Endothelial cell of umbilical vein (primary cell): ENCODE measurements at regions not wholly inside any gene's neighbourhood (a gene's known extent, or its start where the extent isn't known, plus 50 kb on each side); places are given as distances from the start of the nearest gene placed in this dataset.

Experiments used
- BruUV-seq: library from RNA; stranded (reverse); fragments of 400-500 nt; replicated peaks from 2 replicates; lab custom pipeline; 2021; lab: Mats Ljungman, UMichigan
- CTCF ChIA-PET: fragments of 300-600, 350-600 bp; sonication (Branson Sonifier 250); formaldehyde crosslinking; loops from one replicate; lab custom pipeline; 2021; ENCODE audit warnings: antibody characterized with exemption, inconsistent platforms; lab: Charles Lee
- POLR2A ChIA-PET: fragments of 300-600, 350-600 bp; sonication (Branson Sonifier 250); formaldehyde crosslinking; loops from one replicate; lab custom pipeline; 2021; ENCODE audit warnings: antibody characterized with exemption, inconsistent platforms; lab: Charles Lee
- DNase-seq: peaks from one replicate; pipeline ENCODE4 v3.0.0-alpha.2; 2011; ENCODE audit warnings: low read depth, low spot score
- FAIRE-seq: peaks from 2 replicates; lab custom pipeline; 2011; peaks lifted over from hg19 to GRCh38; lab: Jason Lieb, UNC
- H2AFZ ChIP-seq: 2 replicates; pipeline ENCODE4 v1.6.0; 2012; ENCODE audit warnings: low read depth, low read length, control low read depth, inconsistent platforms
- H3K27ac ChIP-seq: 2 replicates; pipeline ENCODE4 v1.5.1; 2011; ENCODE audit warnings: low read depth, mild to moderate bottlenecking, control low read depth, low read length, moderate library complexity; ENCODE audit not compliant: insufficient read depth
- H3K27me3 ChIP-seq, 2 experiments: 2 replicates each; pipeline versions ENCODE4 v1.6.0 to v1.6.1; 2011; ENCODE audit warnings: low read length in 2 of 2, mixed read lengths in 1 of 2; ENCODE audit not compliant: control insufficient read depth in 2 of 2, insufficient read depth in 2 of 2
- H3K36me3 ChIP-seq, 2 experiments: 2 replicates in 1 of 2; 3 replicates in 1 of 2; pipeline ENCODE4 v1.5.1; 2011; ENCODE audit warnings: low read length in 2 of 2, mild to moderate bottlenecking in 1 of 2, moderate library complexity in 1 of 2; ENCODE audit not compliant: control insufficient read depth in 2 of 2, insufficient read depth in 2 of 2; ENCODE audit errors: extremely low read depth in 1 of 2
- H3K4me1 ChIP-seq: 3 replicates; pipeline ENCODE4 v1.5.1; 2011; ENCODE audit warnings: mild to moderate bottlenecking, low read length; ENCODE audit not compliant: control insufficient read depth, insufficient read depth; ENCODE audit errors: extremely low read depth
- H3K4me2 ChIP-seq: 2 replicates; pipeline ENCODE4 v1.6.1; 2011; ENCODE audit warnings: low read length, control low read depth, mixed read lengths; ENCODE audit not compliant: insufficient read depth
- H3K4me3 ChIP-seq, 3 experiments: fragments of 200-600 bp in 1 of 3; sonication (generic), shearing (Covaris generic) in 1 of 3; replicated peaks in 1 of 3; 2 replicates each; pipeline ENCODE4 v1.5.1; 2011 to 2016; ENCODE audit warnings: control low read depth in 3 of 3, low read length in 3 of 3, mild to moderate bottlenecking in 2 of 3, inconsistent platforms in 1 of 3, low read depth in 1 of 3, moderate library complexity in 1 of 3; ENCODE audit not compliant: insufficient read depth in 1 of 3
- H3K79me2 ChIP-seq: 2 replicates; pipeline ENCODE4 v1.6.0; 2012; ENCODE audit warnings: low read length, inconsistent platforms; ENCODE audit not compliant: control insufficient read depth, insufficient read depth
- H3K9ac ChIP-seq: replicated peaks from 2 replicates; pipeline ENCODE3; 2011; ENCODE audit warnings: low read length, control low read depth; ENCODE audit not compliant: insufficient read depth; ENCODE audit errors: extremely low read depth
- H3K9me1 ChIP-seq: replicated peaks from 3 replicates; pipeline ENCODE4 v1.6.0; 2011; ENCODE audit warnings: mild to moderate bottlenecking, low read length; ENCODE audit not compliant: control insufficient read depth, insufficient read depth; ENCODE audit errors: extremely low read depth
- H3K9me3 ChIP-seq: replicated peaks from 2 replicates; pipeline ENCODE4 v1.5.1; 2012; ENCODE audit warnings: low read length, inconsistent platforms; ENCODE audit not compliant: control insufficient read depth, insufficient read depth
- H4K20me1 ChIP-seq: replicated peaks from 2 replicates; pipeline ENCODE3; 2011; ENCODE audit warnings: mild to moderate bottlenecking, low read length; ENCODE audit not compliant: control insufficient read depth, insufficient read depth; ENCODE audit errors: extremely low read depth
- CTCF ChIP-seq, 2 donors: IDR thresholded peaks; 1 replicate in 1 of 2; 2 replicates in 1 of 2; pipeline ENCODE4 v1.5.1; 2011; ENCODE audit warnings: low read length in 2 of 2, mild to moderate bottlenecking in 2 of 2, moderate library complexity in 2 of 2, control low read depth in 1 of 2, inconsistent platforms in 1 of 2, low read depth in 1 of 2; ENCODE audit not compliant: insufficient read depth in 1 of 2; ENCODE audit errors: extremely low read depth in 1 of 2
- EZH2 ChIP-seq: IDR thresholded peaks from 2 replicates; pipeline ENCODE4 v1.6.1; 2012; ENCODE audit warnings: borderline replicate concordance, low read depth, mild to moderate bottlenecking, moderate library complexity, low read length, inconsistent platforms; ENCODE audit not compliant: severe bottlenecking
- FOS ChIP-seq: IDR thresholded peaks from 2 replicates; pipeline ENCODE4 v1.6.1; 2011; ENCODE audit warnings: mild to moderate bottlenecking, low read length, moderate library complexity, borderline replicate concordance; ENCODE audit not compliant: insufficient read depth
- GATA2 ChIP-seq: IDR thresholded peaks from 2 replicates; pipeline ENCODE4 v1.7.0; 2011; ENCODE audit warnings: low read depth, mild to moderate bottlenecking, moderate library complexity, mixed read lengths, low read length; ENCODE audit not compliant: insufficient read length, insufficient read depth
- JUN ChIP-seq: IDR thresholded peaks from 2 replicates; pipeline ENCODE4 v1.6.1; 2011; ENCODE audit warnings: borderline replicate concordance, low read depth; ENCODE audit not compliant: insufficient read length, insufficient read depth
- MAX ChIP-seq: IDR thresholded peaks from 2 replicates; pipeline ENCODE4 v1.6.1; 2011; ENCODE audit not compliant: insufficient read depth, insufficient read length
- MYC ChIP-seq: IDR thresholded peaks from one replicate; pipeline ENCODE4 v1.6.1; 2011; ENCODE audit warnings: mild to moderate bottlenecking, low read depth, low read length
- POLR2A ChIP-seq: IDR thresholded peaks from 2 replicates; pipeline ENCODE4 v1.6.1; 2012; ENCODE audit warnings: low read depth, mild to moderate bottlenecking, control low read depth, low read length
- POLR2AphosphoS5 ChIP-seq: IDR thresholded peaks from 2 replicates; pipeline ENCODE4 v1.6.1; 2012; ENCODE audit warnings: low read depth, mild to moderate bottlenecking, control low read depth, low read length, moderate library complexity; ENCODE audit not compliant: insufficient read depth
- dilution Hi-C: fragments of 300-500 bp; cut with MboI; formaldehyde crosslinking; loops from one replicate; pipeline ENCODE4 v1.15.0; 2019; ENCODE audit warnings: low sequenced_read_pairs; ENCODE audit not compliant: extremely low pct_ligation_motif_present
- intact Hi-C: fragments of 100-400 bp; cut with micrococcal nuclease; formaldehyde crosslinking; loops from one replicate; pipeline ENCODE4 v1.10.0; 2022

- H3K4me1 ChIP-seq: no peaks in the 10 kb centered on the region
- no peak for FAIRE-seq
- H3K79me2 ChIP-seq: no peaks in the 10 kb centered on the region
- no peak for DNase-seq
- intact Hi-C loops: no loop called here
- H3K9ac ChIP-seq: no peak overlapping the region
- dilution Hi-C loops: no loop called here
- no peaks in the 10 kb centered on the region for H3K9me3 ChIP-seq
- H3K4me3 ChIP-seq: no peak overlapping the region
- no peak overlapping the region for H2AFZ ChIP-seq
- no peak overlapping the region for H3K4me2 ChIP-seq
- no peak for TF ChIP-seq MAX
- TF ChIP-seq MYC: no peak
- no peak for TF ChIP-seq FOS
- no peak for TF ChIP-seq POLR2AphosphoS5
- TF ChIP-seq GATA2: no peak
- no peak for TF ChIP-seq EZH2
- no peak for TF ChIP-seq JUN
- TF ChIP-seq POLR2A: no peak
- no peak for TF ChIP-seq CTCF (IDR thresholded peaks at IDR 0.05; ENCODE audit: extremely low read depth in 1 of 2, insufficient read depth in 1 of 2, low read depth in 1 of 2, low read length in 2 of 2)
- H4K20me1 ChIP-seq: no peaks in the 10 kb centered on the region
- CTCF ChIA-PET: interaction anchor here (0.6 kb wide), 1 partner anchor 119 kb away, joined by 4 read pairs; no protein-coding TSS in a partner anchor
- no peaks in the 10 kb centered on the region for H3K9me1 ChIP-seq
- no TSS peak for BruUV-seq
- H3K27me3 ChIP-seq: peaks cover 10 to 17% of the 10 kb centered on the region in 2 experiments
- H3K36me3 ChIP-seq: no peaks in the 10 kb centered on the region
- POLR2A ChIA-PET: no interaction called here
- H3K27ac ChIP-seq: no peak overlapping the region
These were observed 158.5 kb upstream of the SH3BP4 start for GRCh38 chr2:234793212-234793785.
